Omental fat pad (tissue), 3 donors: ENCODE measurements at regions not wholly inside any gene's neighbourhood (a gene's known extent, or its start where the extent isn't known, plus 50 kb on each side); places are given as distances from the start of the nearest gene placed in this dataset.

Experiments used
- ATAC-seq: fragments of 150-250 bp; one replicate; pipeline ENCODE4 v1.9.1; 2016; ENCODE audit warnings: mild to moderate bottlenecking, moderate library complexity; ENCODE audit not compliant: low FRiP score
- DNase-seq: peaks from one replicate; pipeline ENCODE4 v3.0.0-alpha.2; 2019; ENCODE audit warnings: low spot score
- TF ChIP-seq, protein P1 (sequence below), 3 donors: fragments of 450-650 bp; IDR thresholded peaks; one replicate each; pipeline ENCODE4 v1.5.1; 2016 to 2017; ENCODE audit warnings: antibody characterized with exemption in 3 of 3, mild to moderate bottlenecking in 3 of 3, moderate library complexity in 2 of 3

DNA sequence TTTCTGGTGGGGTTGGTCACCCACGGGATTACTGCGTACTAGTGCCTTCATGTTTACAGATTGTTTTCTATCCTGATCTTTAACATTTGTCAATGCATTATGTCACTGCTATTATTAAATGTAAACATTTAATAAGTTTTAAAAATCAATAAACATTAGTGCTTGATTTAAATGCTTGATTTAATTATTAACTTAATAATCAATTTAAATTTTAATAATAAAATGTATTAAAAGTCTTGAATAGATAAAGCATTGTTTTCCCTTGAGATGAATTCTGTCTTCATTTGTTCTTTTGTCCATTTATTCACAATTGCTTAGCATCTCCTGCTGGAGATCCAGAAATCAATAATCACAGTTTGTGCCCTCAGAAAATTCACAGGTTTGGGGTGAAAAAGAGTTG is 201.8 kb upstream of the HDAC9 start:
- DNase-seq, result no peak
- no peak for ATAC-seq
- TF ChIP-seq, protein P1, sequence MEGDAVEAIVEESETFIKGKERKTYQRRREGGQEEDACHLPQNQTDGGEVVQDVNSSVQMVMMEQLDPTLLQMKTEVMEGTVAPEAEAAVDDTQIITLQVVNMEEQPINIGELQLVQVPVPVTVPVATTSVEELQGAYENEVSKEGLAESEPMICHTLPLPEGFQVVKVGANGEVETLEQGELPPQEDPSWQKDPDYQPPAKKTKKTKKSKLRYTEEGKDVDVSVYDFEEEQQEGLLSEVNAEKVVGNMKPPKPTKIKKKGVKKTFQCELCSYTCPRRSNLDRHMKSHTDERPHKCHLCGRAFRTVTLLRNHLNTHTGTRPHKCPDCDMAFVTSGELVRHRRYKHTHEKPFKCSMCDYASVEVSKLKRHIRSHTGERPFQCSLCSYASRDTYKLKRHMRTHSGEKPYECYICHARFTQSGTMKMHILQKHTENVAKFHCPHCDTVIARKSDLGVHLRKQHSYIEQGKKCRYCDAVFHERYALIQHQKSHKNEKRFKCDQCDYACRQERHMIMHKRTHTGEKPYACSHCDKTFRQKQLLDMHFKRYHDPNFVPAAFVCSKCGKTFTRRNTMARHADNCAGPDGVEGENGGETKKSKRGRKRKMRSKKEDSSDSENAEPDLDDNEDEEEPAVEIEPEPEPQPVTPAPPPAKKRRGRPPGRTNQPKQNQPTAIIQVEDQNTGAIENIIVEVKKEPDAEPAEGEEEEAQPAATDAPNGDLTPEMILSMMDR (IDR thresholded peaks at IDR 0.05), result no peak

DNA sequence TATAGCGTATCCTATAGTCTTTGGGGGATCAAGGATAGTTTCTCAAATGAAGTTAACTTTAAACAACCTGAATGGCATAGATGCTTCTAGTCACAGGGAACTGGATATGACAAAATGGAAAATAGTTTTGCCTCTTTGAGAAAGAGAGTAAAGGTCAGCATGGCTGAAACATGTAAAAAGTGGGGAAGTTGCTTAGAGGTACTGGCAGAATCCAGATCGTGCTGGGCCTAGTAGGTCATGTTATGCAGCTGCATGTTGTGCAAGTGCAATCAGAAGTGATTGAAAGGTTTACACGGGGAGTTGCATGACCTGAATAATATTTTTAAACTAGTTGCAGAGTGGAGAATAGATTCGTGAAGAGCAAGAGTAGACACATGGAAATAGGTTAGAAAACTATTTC is 201.1 kb upstream of the HDAC9 start:
- DNase-seq, result no peak
- TF ChIP-seq, protein P1 (IDR thresholded peaks at IDR 0.05), result no peak
- no peak for ATAC-seq

DNA sequence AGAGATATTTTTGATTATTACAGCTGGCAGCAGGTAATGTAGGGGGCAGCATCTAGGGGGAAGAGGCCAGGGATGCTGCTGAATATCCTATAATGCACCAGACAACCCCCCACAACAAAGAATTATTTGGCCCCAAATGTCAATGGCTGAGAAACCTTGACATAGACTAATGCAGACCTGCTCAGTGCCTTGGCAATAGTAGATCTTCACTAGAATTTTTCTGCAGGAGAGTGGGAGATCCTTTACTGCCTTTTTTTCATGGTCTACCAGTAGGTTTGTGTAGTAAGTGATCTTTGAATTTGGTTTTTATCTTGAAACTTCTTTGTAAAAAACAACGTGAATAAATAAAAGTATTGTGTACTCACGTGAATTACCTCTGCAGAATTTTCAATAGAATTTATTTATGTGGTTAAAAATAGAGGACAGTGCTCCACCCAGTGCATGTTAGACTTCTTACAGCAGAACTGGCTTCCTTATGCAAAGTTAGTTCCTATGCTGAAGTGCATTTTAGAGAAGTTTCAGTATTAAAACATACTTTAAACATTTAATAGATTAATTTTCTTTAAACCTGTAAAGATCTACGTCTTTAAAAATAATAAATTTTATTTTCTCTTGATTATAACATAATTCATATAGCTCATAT is 199.6 kb upstream of the HDAC9 start:
- DNase-seq (no peak), ATAC-seq (no peak)
- TF ChIP-seq, protein P1 (IDR thresholded peaks at IDR 0.05), result no peak

DNA sequence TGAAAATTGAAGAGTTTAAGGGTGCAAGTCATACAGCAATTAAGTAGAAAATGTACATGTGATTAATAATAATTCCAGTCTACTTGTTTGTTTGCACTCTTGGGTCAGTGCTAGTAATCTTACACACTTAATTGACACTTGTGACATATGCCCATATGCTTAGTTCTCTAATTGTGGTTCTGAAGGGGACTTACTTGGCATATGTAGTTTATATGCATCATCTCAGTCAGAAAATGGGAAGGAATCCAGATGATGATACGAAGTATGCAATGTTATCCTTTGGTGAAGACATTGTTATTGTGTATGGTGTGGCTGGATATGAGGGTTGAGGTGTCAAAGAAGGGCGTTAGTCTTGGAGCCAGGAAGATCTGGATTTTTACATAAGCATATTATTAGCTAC is 193.5 kb upstream of the HDAC9 start:
- ATAC-seq (no peak), DNase-seq (no peak)
- TF ChIP-seq, protein P1 (IDR thresholded peaks at IDR 0.05), result no peak

DNA sequence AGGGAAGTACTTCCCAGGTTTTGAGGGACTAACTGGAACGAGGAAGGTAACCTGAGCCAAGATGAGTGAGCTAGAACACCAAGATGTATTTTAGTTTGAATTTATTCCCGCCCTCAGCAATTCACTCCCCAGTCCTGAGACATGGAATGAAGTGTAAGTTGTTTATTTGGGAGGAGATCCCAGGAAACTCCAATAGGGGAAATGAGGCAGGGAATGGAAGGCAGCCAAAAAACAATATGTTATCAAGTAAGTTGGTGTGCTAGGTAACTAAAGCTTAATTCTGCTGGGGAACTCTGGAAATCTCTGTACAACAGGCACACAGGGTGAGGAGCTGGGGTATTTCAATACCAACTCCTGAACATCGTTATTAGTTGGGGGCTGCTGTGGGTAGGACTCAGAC is 189.7 kb upstream of the HDAC9 start:
- TF ChIP-seq, protein P1 (IDR thresholded peaks at IDR 0.05), result no peak
- ATAC-seq, result no peak
- no peak for DNase-seq

DNA sequence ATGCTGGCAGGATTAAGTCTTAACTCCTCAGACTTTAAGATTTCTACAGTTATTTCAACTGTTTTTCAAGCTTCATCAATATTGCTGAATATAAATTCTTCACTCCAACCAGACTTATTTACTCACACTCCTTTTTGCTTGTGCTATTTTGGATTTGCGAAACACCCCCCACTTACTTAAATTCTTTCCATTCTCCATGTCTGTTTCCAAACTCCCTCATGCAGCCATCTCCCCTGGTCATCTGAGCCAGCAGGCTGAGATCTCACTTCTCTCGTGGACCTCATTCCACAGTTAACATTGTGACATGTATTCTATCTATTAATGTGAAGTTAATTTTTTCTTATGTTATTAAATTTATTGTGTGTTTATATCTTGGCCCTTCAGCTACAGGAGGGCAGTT is 188.9 kb upstream of the HDAC9 start:
- DNase-seq (no peak), ATAC-seq (no peak)
- TF ChIP-seq, protein P1 (IDR thresholded peaks at IDR 0.05), result no peak

DNA sequence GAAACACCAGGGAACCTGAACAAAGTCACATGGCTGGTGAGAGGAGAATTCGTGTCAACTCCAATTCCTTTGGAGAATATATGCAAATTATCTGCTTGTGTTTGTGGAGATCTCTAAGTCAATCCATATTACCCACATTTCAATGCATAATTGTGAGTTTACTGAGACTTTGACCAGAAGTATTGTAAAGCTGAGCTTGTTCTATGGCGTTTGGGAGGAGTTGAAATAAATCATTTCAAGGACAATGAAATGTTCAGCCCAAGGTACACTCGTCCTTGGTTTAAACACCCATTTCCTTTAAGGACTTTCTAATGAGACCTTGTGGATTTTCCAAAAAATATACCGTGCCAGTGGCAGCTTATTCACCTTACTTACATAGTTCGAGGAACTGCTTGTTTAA is 186.6 kb upstream of the HDAC9 start:
- ATAC-seq (no peak), DNase-seq (no peak)
- TF ChIP-seq, protein P1 (IDR thresholded peaks at IDR 0.05), result no peak
